K562 (cell line): ENCODE measurements at regions not wholly inside any gene's neighbourhood (a gene's known extent, or its start where the extent isn't known, plus 50 kb on each side); places are given as distances from the start of the nearest gene placed in this dataset.

Experiments
- RCOR1 ChIP-seq, 2 experiments: IDR thresholded peaks; 2 replicates each; pipeline ENCODE4 v1.6.1; 2012; ENCODE audit warnings: low read depth in 2 of 2, low read length in 2 of 2, borderline replicate concordance in 1 of 2, improper control_type of control experiment in 1 of 2
- TF ChIP-seq, protein P1 (sequence below), 2 experiments: fragments of 450-650 bp; IDR thresholded peaks; 2 replicates each; pipeline ENCODE4 v1.6.1; 2016; ENCODE audit warnings: mild to moderate bottlenecking in 2 of 2, borderline replicate concordance in 1 of 2, low read depth in 1 of 2, moderate library complexity in 1 of 2

DNA sequence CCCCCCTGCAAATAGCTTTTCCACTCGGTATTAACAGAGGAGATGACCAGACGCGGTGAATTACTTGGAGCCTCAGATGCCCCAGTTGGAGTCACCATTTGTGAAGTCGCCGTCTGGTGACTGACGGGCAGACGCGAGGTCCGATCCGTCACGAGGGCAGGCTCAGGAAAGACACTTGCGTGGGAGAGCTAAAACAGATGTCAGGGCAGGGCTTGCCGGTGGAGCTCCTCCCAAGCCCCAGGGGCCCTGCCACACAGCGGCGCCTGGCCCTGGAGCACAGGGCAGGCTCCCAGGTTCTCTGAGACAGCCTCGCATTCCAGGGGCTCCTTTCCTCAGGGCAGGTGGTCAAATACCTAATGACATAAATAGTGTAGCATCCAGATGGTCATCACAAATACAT, 348.3 kb downstream of the C16orf95 start:
- no peak for TF ChIP-seq RCOR1 (IDR thresholded peaks at IDR 0.05; ENCODE audit: borderline replicate concordance in 1 of 2, low read depth in 2 of 2, low read length in 2 of 2)
- TF ChIP-seq, protein P1, sequence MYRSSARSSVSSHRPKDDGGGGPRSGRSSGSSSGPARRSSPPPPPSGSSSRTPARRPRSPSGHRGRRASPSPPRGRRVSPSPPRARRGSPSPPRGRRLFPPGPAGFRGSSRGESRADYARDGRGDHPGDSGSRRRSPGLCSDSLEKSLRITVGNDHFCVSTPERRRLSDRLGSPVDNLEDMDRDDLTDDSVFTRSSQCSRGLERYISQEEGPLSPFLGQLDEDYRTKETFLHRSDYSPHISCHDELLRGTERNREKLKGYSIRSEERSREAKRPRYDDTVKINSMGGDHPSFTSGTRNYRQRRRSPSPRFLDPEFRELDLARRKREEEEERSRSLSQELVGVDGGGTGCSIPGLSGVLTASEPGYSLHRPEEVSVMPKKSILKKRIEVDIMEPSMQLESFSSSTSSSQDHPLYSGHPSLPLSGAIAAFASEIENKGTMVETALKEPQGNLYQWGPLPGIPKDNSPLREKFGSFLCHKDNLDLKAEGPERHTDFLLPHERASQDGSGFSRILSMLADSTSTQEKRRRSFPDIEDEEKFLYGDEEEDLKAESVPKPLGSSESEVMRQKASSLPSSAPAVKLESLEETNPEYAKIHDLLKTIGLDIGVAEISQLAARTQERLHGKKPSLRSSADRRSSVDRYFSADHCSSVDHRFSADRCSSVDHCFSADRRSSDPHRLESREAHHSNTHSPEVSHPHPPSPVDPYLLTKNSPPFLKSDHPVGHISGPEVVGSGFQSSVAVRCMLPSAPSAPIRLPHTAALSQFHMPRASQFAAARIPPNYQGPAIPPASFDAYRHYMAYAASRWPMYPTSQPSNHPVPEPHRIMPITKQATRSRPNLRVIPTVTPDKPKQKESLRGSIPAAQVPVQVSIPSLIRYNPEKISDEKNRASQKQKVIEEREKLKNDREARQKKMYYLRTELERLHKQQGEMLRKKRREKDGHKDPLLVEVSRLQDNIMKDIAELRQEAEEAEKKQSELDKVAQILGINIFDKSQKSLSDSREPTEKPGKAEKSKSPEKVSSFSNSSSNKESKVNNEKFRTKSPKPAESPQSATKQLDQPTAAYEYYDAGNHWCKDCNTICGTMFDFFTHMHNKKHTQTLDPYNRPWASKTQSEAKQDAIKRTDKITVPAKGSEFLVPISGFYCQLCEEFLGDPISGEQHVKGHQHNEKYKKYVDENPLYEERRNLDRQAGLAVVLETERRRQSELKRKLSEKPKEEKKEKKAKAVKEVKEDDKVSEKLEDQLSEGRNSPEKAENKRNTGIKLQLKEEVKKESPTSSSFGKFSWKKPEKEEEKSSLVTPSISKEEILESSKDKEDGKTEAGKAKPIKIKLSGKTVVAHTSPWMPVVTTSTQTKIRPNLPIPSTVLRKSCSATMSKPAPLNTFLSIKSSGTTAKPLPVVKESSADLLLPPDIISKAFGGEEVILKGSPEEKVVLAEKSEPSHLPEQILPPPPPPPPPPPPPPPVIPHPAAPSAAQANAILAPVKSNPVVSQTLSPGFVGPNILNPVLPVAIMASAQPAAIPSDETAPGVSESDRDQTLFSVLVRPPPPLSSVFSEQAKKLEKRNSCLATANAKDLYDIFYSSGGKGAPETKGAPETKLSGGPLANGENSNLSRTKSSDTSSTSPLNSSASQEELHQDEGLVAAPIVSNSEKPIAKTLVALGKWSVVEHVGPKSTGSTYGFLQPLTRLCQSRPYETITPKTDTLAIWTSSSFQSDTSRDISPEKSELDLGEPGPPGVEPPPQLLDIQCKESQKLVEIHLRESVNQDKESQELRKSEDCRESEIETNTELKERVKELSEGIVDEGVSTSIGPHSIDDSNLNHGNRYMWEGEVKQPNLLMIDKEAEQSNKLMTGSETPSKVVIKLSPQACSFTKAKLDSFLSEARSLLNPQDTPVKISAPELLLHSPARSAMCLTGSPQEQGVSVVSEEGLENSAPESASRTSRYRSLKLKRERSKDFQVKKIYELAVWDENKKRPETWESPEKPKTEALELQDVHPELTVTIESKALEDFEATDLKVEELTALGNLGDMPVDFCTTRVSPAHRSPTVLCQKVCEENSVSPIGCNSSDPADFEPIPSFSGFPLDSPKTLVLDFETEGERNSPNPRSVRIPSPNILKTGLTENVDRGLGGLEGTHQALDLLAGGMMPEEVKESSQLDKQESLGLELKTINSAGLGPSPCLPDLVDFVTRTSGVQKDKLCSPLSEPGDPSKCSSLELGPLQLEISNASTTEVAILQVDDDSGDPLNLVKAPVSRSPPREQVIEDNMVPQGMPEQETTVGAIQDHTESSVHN (IDR thresholded peaks at IDR 0.05; ENCODE audit: borderline replicate concordance in 1 of 2, low read depth in 1 of 2) = no peak
